ENCODE measurements at regions not wholly inside any gene's neighbourhood (a gene's known extent, or its start where the extent isn't known, plus 50 kb on each side); places are given as distances from the start of the nearest gene placed in this dataset.

- TF ChIP-seq POLR2A (IDR thresholded peaks at IDR 0.05) (no peak), CTCF (IDR thresholded peaks at IDR 0.05) (no peak), POLR2AphosphoS5 (IDR thresholded peaks at IDR 0.05) (no peak)
Observed at GRCh38 chr1:222104694-222105392, 363.0 kb upstream of the DUSP10 start.

Measured in prostate gland (tissue), 2 donors.